ENCODE measurements at regions not wholly inside any gene's neighbourhood (a gene's known extent, or its start where the extent isn't known, plus 50 kb on each side); places are given as distances from the start of the nearest gene placed in this dataset.

GRCh38 chr5:28014779-28015178 is 976.4 kb upstream of the CDH9 start:
- TF ChIP-seq BCL11A (IDR thresholded peaks at IDR 0.05; ENCODE audit: low read depth in 2 of 2, low read length in 2 of 2) (no peak), CHD2 (IDR thresholded peaks at IDR 0.05; ENCODE audit: low read length) (no peak), RAD21 (IDR thresholded peaks at IDR 0.05 in 1 of 2, conservative IDR thresholded peaks at IDR 0.05 in 1 of 2; ENCODE audit: low read depth in 2 of 2, low read length in 2 of 2) (peak; percentile 28 to 40), CTCF (IDR thresholded peaks at IDR 0.05; ENCODE audit: control extremely low read depth in 1 of 3, insufficient read depth in 1 of 3, low read depth in 1 of 3, low read length in 3 of 3) (peak in 2 of 3 experiments; percentile 28 to 71; a peak in 2 of 4 replicates)
- WGBS, 2 experiments (ENCODE audit: extremely low coverage in 1 of 2, insufficient coverage in 1 of 2, insufficient read length in 1 of 2, insufficient replicate concordance in 2 of 2, low coverage in 1 of 2, low lambda C conversion rate in 2 of 2, missing lambda C conversion rate in 1 of 2) = 63% methylated on average over 3 of the region's 3 CpGs; no CpG with 5 or more reads in 1 of the 2 experiments
- H4K5ac ChIP-seq (ENCODE audit: insufficient read length, low read depth, low read length) = no peak overlapping the region
- H3K4ac ChIP-seq (replicated peaks; ENCODE audit: insufficient read length, low read depth, low read length) = no peak overlapping the region
- FAIRE-seq (no peak), DNase-seq (ENCODE audit: low read depth in 1 of 2, low spot score in 2 of 2) (no peak)
- H4K20me1 ChIP-seq (replicated peaks in 1 of 2; ENCODE audit: control insufficient read depth in 1 of 2, insufficient read depth in 2 of 2, low read length in 2 of 2) = no peaks in the 10 kb centered on the region
- no peak overlapping the region for H3K14ac ChIP-seq (ENCODE audit: insufficient read length)
- H2AFZ ChIP-seq (ENCODE audit: low read length) = no peak overlapping the region
- ChIA-PET CTCF (ENCODE audit: partially characterized antibody) (interaction anchor here (0.7 to 1.6 kb wide), 7 partner anchors 10 to 516 kb away, joined by 3 to 6 read pairs (median 3); no protein-coding TSS in a partner anchor), POLR2A (ENCODE audit: partially characterized antibody) (no interaction called here)
- no peak overlapping the region for H3K27ac ChIP-seq (ENCODE audit: low read depth, low read length)
- no peak overlapping the region for H3K4me2 ChIP-seq (ENCODE audit: insufficient read depth in 1 of 2, low read depth in 2 of 2, low read length in 2 of 2)
- H3K9me3 ChIP-seq (ENCODE audit: insufficient read depth in 2 of 2, low read depth in 1 of 2, low read length in 1 of 2) = peaks cover 40% of the 10 kb centered on the region in 2 experiments
- no peak overlapping the region for H3K18ac ChIP-seq (ENCODE audit: extremely low read depth, low read length)
- H2BK12ac ChIP-seq (ENCODE audit: low read depth, low read length) = no peak overlapping the region
- no peak overlapping the region for H2BK20ac ChIP-seq (ENCODE audit: low read length)
- H4K8ac ChIP-seq (ENCODE audit: extremely low read depth, insufficient read depth, low read length) = no peak overlapping the region
- no peaks in the 10 kb centered on the region for H3K36me3 ChIP-seq (ENCODE audit: control insufficient read depth in 2 of 4, insufficient read depth in 4 of 4, low read length in 3 of 4)
- no peak overlapping the region for H3K23ac ChIP-seq (ENCODE audit: insufficient read length)
- no peak overlapping the region for H2BK120ac ChIP-seq (replicated peaks; ENCODE audit: low read depth, low read length)
- no peak overlapping the region for H3K9ac ChIP-seq (replicated peaks in 1 of 4; ENCODE audit: extremely low read depth in 1 of 4, low read depth in 3 of 4, low read length in 3 of 4)
- no peak overlapping the region for H2BK15ac ChIP-seq (ENCODE audit: low read length)
- no peak overlapping the region for H4K91ac ChIP-seq (replicated peaks; ENCODE audit: insufficient read length, low read length)
- no peak overlapping the region for H3K4me3 ChIP-seq (ENCODE audit: extremely low read depth in 1 of 4, insufficient read depth in 2 of 4, low read depth in 3 of 4, low read length in 4 of 4)
- no peaks in the 10 kb centered on the region for H3K79me2 ChIP-seq (ENCODE audit: control insufficient read depth in 1 of 2, insufficient read depth in 2 of 2, low read length in 2 of 2)
- H3K56ac ChIP-seq (replicated peaks; ENCODE audit: insufficient read length, low read depth, low read length) = no peak overlapping the region
- H3K23me2 ChIP-seq (ENCODE audit: low read depth, low read length) = no peaks in the 10 kb centered on the region
- no peak overlapping the region for H2AK5ac ChIP-seq (ENCODE audit: low read depth, low read length)
- no peaks in the 10 kb centered on the region for H3K27me3 ChIP-seq (replicated peaks in 1 of 4; ENCODE audit: control insufficient read depth in 3 of 4, extremely low read depth in 1 of 4, insufficient read depth in 3 of 4, low read length in 3 of 4)
- H3K4me1 ChIP-seq (replicated peaks in 1 of 4; ENCODE audit: control insufficient read depth in 3 of 4, insufficient read depth in 4 of 4, low read length in 3 of 4) = no peaks in the 10 kb centered on the region
- H2BK5ac ChIP-seq (ENCODE audit: low read depth, low read length) = no peak overlapping the region
- H3K79me1 ChIP-seq (ENCODE audit: low read depth, low read length) = no peaks in the 10 kb centered on the region

Measured in H1 (cell line).